HepG2 (cell line): ENCODE measurements at regions not wholly inside any gene's neighbourhood (a gene's known extent, or its start where the extent isn't known, plus 50 kb on each side); places are given as distances from the start of the nearest gene placed in this dataset.

Experiments
- ATAC-seq: fragments of 200-7000 bp; cut with Tn5 transposase; 3 replicates; pipeline ENCODE4 v1.9.1; 2020; ENCODE audit warnings: mild to moderate bottlenecking, moderate library complexity
- BruUV-seq: library from RNA; stranded (reverse); fragments of 400-500 nt; replicated peaks from 2 replicates; lab custom pipeline; 2021; lab: Mats Ljungman, UMichigan
- CTCF ChIA-PET: fragments of 300-600 bp; formaldehyde crosslinking; extraction: SDS; loops from one replicate; lab custom pipeline; 2021; ENCODE audit warnings: low total read pairs, inconsistent platforms, low intra/inter-chr PET ratio; lab: Yijun Ruan, JAX
- POLR2A ChIA-PET: fragments of 350-600 bp; sonication (Branson Sonifier 250); formaldehyde crosslinking; loops from one replicate; lab custom pipeline; 2020; ENCODE audit warnings: antibody characterized with exemption, inconsistent platforms; lab: Yijun Ruan, JAX
- DNase-seq: peaks from one replicate; pipeline ENCODE4 v3.0.0-alpha.2; 2015; ENCODE audit warnings: low spot score
- FAIRE-seq: peaks from 3 replicates; lab custom pipeline; 2011; peaks lifted over from hg19 to GRCh38; lab: Jason Lieb, UNC
- H2AFZ ChIP-seq: one replicate; pipeline ENCODE4 v1.6.1; 2011; ENCODE audit warnings: low read length, inconsistent platforms
- H3K27ac ChIP-seq: fragments of 300-600 bp; 3 replicates; pipeline ENCODE4 v1.8.0; 2011; ENCODE audit warnings: mixed run types, mild to moderate bottlenecking, mixed read lengths, low read length, inconsistent platforms; ENCODE audit not compliant: insufficient read depth; ENCODE audit errors: extremely low read length
- H3K27me3 ChIP-seq, 2 experiments: fragments of 200-600 bp in 1 of 2; 2 replicates in 1 of 2; 3 replicates in 1 of 2; pipeline versions ENCODE4 v1.6.0 to v1.8.0; 2011; ENCODE audit warnings: low read length in 2 of 2, mild to moderate bottlenecking in 2 of 2, moderate library complexity in 2 of 2, inconsistent platforms in 1 of 2; ENCODE audit not compliant: insufficient read depth in 2 of 2, control insufficient read depth in 1 of 2
- H3K36me3 ChIP-seq, 2 experiments: fragments of 200-600 bp in 1 of 2; replicated peaks in 1 of 2; 2 replicates in 1 of 2; 3 replicates in 1 of 2; pipeline versions ENCODE4 v1.5.1 to v1.8.0; 2011; ENCODE audit warnings: low read length in 2 of 2, inconsistent platforms in 1 of 2; ENCODE audit not compliant: insufficient read depth in 2 of 2, control insufficient read depth in 1 of 2
- H3K4me1 ChIP-seq: 2 replicates; pipeline ENCODE4 v1.5.1; 2012; ENCODE audit warnings: low read length, inconsistent platforms; ENCODE audit not compliant: insufficient read depth
- H3K4me2 ChIP-seq: 2 replicates; pipeline ENCODE4 v1.6.0; 2011; ENCODE audit warnings: low read depth, low read length, inconsistent platforms
- H3K4me3 ChIP-seq, 3 experiments: fragments of 200-600 bp in 1 of 3; sonication (generic), shearing (Covaris generic) in 1 of 3; replicated peaks in 1 of 3; 2 replicates each; pipeline ENCODE4 v1.5.1; 2011 to 2016; ENCODE audit warnings: low read length in 3 of 3, inconsistent platforms in 2 of 3, low read depth in 2 of 3, mild to moderate bottlenecking in 2 of 3, control low read depth in 1 of 3, mixed read lengths in 1 of 3; ENCODE audit not compliant: insufficient read depth in 1 of 3
- H3K79me2 ChIP-seq: one replicate; pipeline ENCODE4 v1.6.1; 2011; ENCODE audit warnings: low read length, inconsistent platforms; ENCODE audit not compliant: insufficient read depth
- H3K9ac ChIP-seq: 2 replicates; pipeline ENCODE4 v1.6.0; 2011; ENCODE audit warnings: mild to moderate bottlenecking, low read depth, low read length, inconsistent platforms; ENCODE audit not compliant: insufficient read depth
- H3K9me3 ChIP-seq: 2 replicates; pipeline ENCODE4 v1.5.1; 2012; ENCODE audit warnings: mild to moderate bottlenecking, low read length
- H4K20me1 ChIP-seq: 2 replicates; pipeline ENCODE4 v1.6.0; 2011; ENCODE audit warnings: inconsistent platforms, mild to moderate bottlenecking, low read length, moderate library complexity; ENCODE audit not compliant: insufficient read depth
- FOXP1 ChIP-seq, 2 experiments: fragments of 450-650 bp in 1 of 2; IDR thresholded peaks; 2 replicates each; pipeline ENCODE4 v1.6.1; 2017 to 2018; ENCODE audit warnings: antibody characterized with exemption in 1 of 2
- RBFOX2 ChIP-seq: fragments of 200-400 bp; formaldehyde crosslinking; IDR thresholded peaks from 2 replicates; pipeline ENCODE4 v1.6.1; 2017; ENCODE audit warnings: low read depth, mild to moderate bottlenecking, low read length
- SKI ChIP-seq: fragments of 450-650 bp; IDR thresholded peaks from one replicate; pipeline ENCODE4 v1.6.1; 2018; ENCODE audit warnings: mild to moderate bottlenecking; ENCODE audit not compliant: partially characterized antibody
- THAP7 ChIP-seq: sonication (generic); formaldehyde crosslinking; IDR thresholded peaks from 2 replicates; pipeline ENCODE4 v1.8.1; 2023; ENCODE audit warnings: mild to moderate bottlenecking, missing genetic modification reagents
- TMF1 ChIP-seq: sonication (generic); formaldehyde crosslinking; IDR thresholded peaks from 2 replicates; pipeline ENCODE4 v1.8.1; 2022; ENCODE audit warnings: low read depth, missing genetic modification reagents
- ZKSCAN8 ChIP-seq: IDR thresholded peaks from 2 replicates; pipeline ENCODE4 v1.6.1; 2016; ENCODE audit warnings: borderline replicate concordance, missing genetic modification reagents, missing compliant biosample characterization
- ZNF138 ChIP-seq: sonication (generic); formaldehyde crosslinking; IDR thresholded peaks from 2 replicates; pipeline ENCODE4 v1.5.0; 2020; ENCODE audit warnings: mild to moderate bottlenecking, low read depth, missing genetic modification reagents
- ZNF24 ChIP-seq: fragments of 450-650 bp; IDR thresholded peaks from 2 replicates; pipeline ENCODE4 v1.6.1; 2017; ENCODE audit warnings: antibody characterized with exemption, mild to moderate bottlenecking
- ZNF264 ChIP-seq: sonication (generic); formaldehyde crosslinking; IDR thresholded peaks from 2 replicates; pipeline ENCODE4 v1.4.0; 2020; ENCODE audit warnings: missing genetic modification reagents
- ZNF33B ChIP-seq: sonication (generic); formaldehyde crosslinking; IDR thresholded peaks from 2 replicates; pipeline ENCODE4 v1.5.1; 2020; ENCODE audit warnings: mild to moderate bottlenecking, missing genetic modification reagents
- ZNF576 ChIP-seq: sonication (generic); formaldehyde crosslinking; IDR thresholded peaks from 2 replicates; pipeline ENCODE4 v1.4.0; 2020; ENCODE audit warnings: mild to moderate bottlenecking, missing genetic modification reagents
- WGBS: methylation state at CpG from one replicate; pipeline ENCODE4 v1.1.6; 2017; ENCODE audit warnings: low lambda C conversion rate; 5-methylcytosine and 5-hydroxymethylcytosine counted together
- in situ Hi-C: cut with HindIII; loops from 2 replicates; pipeline ENCODE4 v1.10.0; 2017; ENCODE audit warnings: low pct_unique_long_range_greater_than_20kb; ENCODE audit not compliant: extremely low pct_ligation_motif_present
- intact Hi-C: fragments of 100-400 bp; cut with micrococcal nuclease; formaldehyde crosslinking; loops from one replicate; pipeline ENCODE4 v1.10.0; 2022; ENCODE audit not compliant: unreplicated experiment
- TF ChIP-seq, protein P1 (sequence below): sonication (generic); formaldehyde crosslinking; IDR thresholded peaks from 2 replicates; pipeline ENCODE4 v1.4.0; 2020; ENCODE audit warnings: mild to moderate bottlenecking, missing genetic modification reagents
- TF ChIP-seq, protein P2 (sequence below): sonication (generic); formaldehyde crosslinking; IDR thresholded peaks from 2 replicates; pipeline ENCODE4 v1.4.0; 2020; ENCODE audit warnings: low read depth, mild to moderate bottlenecking, missing genetic modification reagents
- TF ChIP-seq, protein P3 (sequence below): IDR thresholded peaks from 2 replicates; pipeline ENCODE4 v1.6.1; 2016; ENCODE audit warnings: low read depth, control low read depth

GRCh38 chr1:201705389-201705788 is 123.6 kb upstream of the IPO9 start (continued):
- TF ChIP-seq TMF1 (CRISPR knock-in tag) (no peak), ZNF33B (CRISPR knock-in tag) (no peak)
- TF ChIP-seq, all 625 proteins: peak for 0

GRCh38 chr1:201706109-201706508 is 122.8 kb upstream of the IPO9 start:
- DNase-seq, result no peak
- Histone ChIP-seq H3K4me1 (peaks cover 4% of the 10 kb centered on the region; the same call in 1 of the 2 replicates), H2AFZ (no peak overlapping the region), H3K79me2 (no peaks in the 10 kb centered on the region), H3K36me3 (no peaks in the 10 kb centered on the region), H3K4me2 (no peak overlapping the region), H3K9me3 (no peaks in the 10 kb centered on the region), H3K27ac (no peak overlapping the region), H3K4me3 (no peak overlapping the region), H3K9ac (no peak overlapping the region), H4K20me1 (no peaks in the 10 kb centered on the region; the same call in 1 of the 2 replicates), H3K27me3 (peaks cover 4 to 11% of the 10 kb centered on the region in 2 experiments; a peak in 2 of 5 replicates)
- in situ Hi-C loops (loop anchor here (5.0 kb wide), 2 partner anchors 81 to 149 kb away; no protein-coding TSS in a partner anchor), intact Hi-C loops (no loop called here)
- ATAC-seq, result no peak
- no TSS peak for BruUV-seq
- CTCF ChIA-PET, result interaction anchor here (1.2 to 3.6 kb wide), 2 partner anchors 87 to 175 kb away, joined by 3 to 23 read pairs; no protein-coding TSS in a partner anchor
- TF ChIP-seq ZNF576 (no peak), FOXP1 (IDR thresholded peaks at IDR 0.05) (no peak), FOXP1 (CRISPR knock-in tag; IDR thresholded peaks at IDR 0.05) (no peak), ZNF138 (CRISPR knock-in tag) (no peak), RBFOX2 (no peak), SKI (no peak), ZNF24 (no peak), ZNF264 (CRISPR knock-in tag) (no peak), ZKSCAN8 (no peak), THAP7 (CRISPR knock-in tag) (no peak)
- TF ChIP-seq, protein P1, sequence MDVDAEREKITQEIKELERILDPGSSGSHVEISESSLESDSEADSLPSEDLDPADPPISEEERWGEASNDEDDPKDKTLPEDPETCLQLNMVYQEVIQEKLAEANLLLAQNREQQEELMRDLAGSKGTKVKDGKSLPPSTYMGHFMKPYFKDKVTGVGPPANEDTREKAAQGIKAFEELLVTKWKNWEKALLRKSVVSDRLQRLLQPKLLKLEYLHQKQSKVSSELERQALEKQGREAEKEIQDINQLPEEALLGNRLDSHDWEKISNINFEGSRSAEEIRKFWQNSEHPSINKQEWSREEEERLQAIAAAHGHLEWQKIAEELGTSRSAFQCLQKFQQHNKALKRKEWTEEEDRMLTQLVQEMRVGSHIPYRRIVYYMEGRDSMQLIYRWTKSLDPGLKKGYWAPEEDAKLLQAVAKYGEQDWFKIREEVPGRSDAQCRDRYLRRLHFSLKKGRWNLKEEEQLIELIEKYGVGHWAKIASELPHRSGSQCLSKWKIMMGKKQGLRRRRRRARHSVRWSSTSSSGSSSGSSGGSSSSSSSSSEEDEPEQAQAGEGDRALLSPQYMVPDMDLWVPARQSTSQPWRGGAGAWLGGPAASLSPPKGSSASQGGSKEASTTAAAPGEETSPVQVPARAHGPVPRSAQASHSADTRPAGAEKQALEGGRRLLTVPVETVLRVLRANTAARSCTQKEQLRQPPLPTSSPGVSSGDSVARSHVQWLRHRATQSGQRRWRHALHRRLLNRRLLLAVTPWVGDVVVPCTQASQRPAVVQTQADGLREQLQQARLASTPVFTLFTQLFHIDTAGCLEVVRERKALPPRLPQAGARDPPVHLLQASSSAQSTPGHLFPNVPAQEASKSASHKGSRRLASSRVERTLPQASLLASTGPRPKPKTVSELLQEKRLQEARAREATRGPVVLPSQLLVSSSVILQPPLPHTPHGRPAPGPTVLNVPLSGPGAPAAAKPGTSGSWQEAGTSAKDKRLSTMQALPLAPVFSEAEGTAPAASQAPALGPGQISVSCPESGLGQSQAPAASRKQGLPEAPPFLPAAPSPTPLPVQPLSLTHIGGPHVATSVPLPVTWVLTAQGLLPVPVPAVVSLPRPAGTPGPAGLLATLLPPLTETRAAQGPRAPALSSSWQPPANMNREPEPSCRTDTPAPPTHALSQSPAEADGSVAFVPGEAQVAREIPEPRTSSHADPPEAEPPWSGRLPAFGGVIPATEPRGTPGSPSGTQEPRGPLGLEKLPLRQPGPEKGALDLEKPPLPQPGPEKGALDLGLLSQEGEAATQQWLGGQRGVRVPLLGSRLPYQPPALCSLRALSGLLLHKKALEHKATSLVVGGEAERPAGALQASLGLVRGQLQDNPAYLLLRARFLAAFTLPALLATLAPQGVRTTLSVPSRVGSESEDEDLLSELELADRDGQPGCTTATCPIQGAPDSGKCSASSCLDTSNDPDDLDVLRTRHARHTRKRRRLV, result no peak
- TF ChIP-seq, protein P2, sequence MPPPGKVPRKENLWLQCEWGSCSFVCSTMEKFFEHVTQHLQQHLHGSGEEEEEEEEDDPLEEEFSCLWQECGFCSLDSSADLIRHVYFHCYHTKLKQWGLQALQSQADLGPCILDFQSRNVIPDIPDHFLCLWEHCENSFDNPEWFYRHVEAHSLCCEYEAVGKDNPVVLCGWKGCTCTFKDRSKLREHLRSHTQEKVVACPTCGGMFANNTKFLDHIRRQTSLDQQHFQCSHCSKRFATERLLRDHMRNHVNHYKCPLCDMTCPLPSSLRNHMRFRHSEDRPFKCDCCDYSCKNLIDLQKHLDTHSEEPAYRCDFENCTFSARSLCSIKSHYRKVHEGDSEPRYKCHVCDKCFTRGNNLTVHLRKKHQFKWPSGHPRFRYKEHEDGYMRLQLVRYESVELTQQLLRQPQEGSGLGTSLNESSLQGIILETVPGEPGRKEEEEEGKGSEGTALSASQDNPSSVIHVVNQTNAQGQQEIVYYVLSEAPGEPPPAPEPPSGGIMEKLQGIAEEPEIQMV (CRISPR knock-in tag), result no peak
- TF ChIP-seq, protein P3, sequence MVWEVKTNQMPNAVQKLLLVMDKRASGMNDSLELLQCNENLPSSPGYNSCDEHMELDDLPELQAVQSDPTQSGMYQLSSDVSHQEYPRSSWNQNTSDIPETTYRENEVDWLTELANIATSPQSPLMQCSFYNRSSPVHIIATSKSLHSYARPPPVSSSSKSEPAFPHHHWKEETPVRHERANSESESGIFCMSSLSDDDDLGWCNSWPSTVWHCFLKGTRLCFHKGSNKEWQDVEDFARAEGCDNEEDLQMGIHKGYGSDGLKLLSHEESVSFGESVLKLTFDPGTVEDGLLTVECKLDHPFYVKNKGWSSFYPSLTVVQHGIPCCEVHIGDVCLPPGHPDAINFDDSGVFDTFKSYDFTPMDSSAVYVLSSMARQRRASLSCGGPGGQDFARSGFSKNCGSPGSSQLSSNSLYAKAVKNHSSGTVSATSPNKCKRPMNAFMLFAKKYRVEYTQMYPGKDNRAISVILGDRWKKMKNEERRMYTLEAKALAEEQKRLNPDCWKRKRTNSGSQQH, result no peak
- FAIRE-seq, result no peak
- 0% methylated on average over 1 of the region's 1 CpG for WGBS
- POLR2A ChIA-PET, result no interaction called here
